ENCODE measurements at regions not wholly inside any gene's neighbourhood (a gene's known extent, or its start where the extent isn't known, plus 50 kb on each side); places are given as distances from the start of the nearest gene placed in this dataset.

DNA sequence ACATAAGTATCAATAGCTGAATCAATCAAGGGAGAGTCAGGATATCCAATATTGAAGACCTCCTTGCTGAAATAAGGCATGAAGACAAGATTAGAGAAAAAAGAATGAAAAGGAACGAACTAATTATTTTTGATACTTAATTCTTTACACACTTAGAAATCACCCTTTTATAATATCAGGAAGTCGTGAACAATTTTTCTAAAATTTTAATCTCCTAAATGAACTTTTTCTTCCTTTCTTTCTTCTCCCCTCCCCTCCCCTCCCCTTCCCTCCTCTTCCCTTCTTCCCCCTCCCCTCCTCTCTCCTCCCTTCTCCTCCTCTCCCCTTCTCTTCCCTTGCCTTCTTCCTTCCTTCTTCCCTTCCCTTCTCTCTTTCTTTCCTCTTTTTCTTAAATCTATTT lies 872.1 kb upstream of the PCDH10 start:
- TF ChIP-seq EP300 (IDR thresholded peaks at IDR 0.05; ENCODE audit: low read depth): no peak
- no peak for TF ChIP-seq POLR2A (IDR thresholded peaks at IDR 0.05)
- no peak for TF ChIP-seq POLR2AphosphoS5 (IDR thresholded peaks at IDR 0.05)
- no peak overlapping the region for H3K27ac ChIP-seq
- no peaks in the 10 kb centered on the region for H3K9me3 ChIP-seq
- no peak for DNase-seq
- no peaks in the 10 kb centered on the region for H3K36me3 ChIP-seq
- no peaks in the 10 kb centered on the region for H3K27me3 ChIP-seq
- no peak overlapping the region for H3K4me3 ChIP-seq
- intact Hi-C loops (cut with DNase I; ENCODE audit: low total_unique reads) (no loop called here), in situ Hi-C loops (cut with MboI; ENCODE audit: low pct_ligation_motif_present in 1 of 4, low pct_unique_long_range_greater_than_20kb in 1 of 4, low sequenced_read_pairs in 3 of 4) (no loop called here)
- no peaks in the 10 kb centered on the region for H3K4me1 ChIP-seq
- 79 to 83% methylated on average over 2 of the region's 2 CpGs for WGBS, 2 donors (ENCODE audit: low coverage in 1 of 2)

DNA sequence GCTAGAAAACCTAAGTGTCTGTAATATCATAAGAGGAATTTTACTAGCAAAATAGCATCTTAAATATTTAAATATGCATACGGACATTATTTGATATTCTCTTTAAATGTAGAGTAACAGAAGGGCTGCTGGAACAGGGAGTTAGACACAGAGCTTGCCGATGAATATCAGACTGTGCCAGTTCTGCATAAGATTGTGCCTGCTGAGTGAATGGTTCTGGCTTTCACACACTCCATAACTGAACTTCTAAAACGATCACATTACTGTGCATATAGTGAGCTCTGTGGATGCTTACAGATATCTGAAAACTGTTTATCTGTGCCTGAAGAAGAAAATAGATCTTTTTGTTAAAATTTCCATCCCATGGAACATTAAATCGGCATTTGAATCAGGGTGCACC lies 867.4 kb upstream of the PCDH10 start:
- Histone ChIP-seq H3K9me3 (peaks cover 0 to 4% of the 10 kb centered on the region in 2 donors), H3K27me3 (no peaks in the 10 kb centered on the region), H3K4me1 (no peaks in the 10 kb centered on the region), H3K36me3 (no peaks in the 10 kb centered on the region), H3K4me3 (no peak overlapping the region), H3K27ac (no peak overlapping the region)
- WGBS, 2 donors (ENCODE audit: low coverage in 1 of 2): 76 to 83% methylated on average over 4 of the region's 4 CpGs
- in situ Hi-C loops (cut with MboI; ENCODE audit: low pct_ligation_motif_present in 1 of 4, low pct_unique_long_range_greater_than_20kb in 1 of 4, low sequenced_read_pairs in 3 of 4) (no loop called here), intact Hi-C loops (cut with DNase I; ENCODE audit: low total_unique reads) (no loop called here)
- no peak for DNase-seq
- TF ChIP-seq POLR2AphosphoS5 (IDR thresholded peaks at IDR 0.05): no peak
- TF ChIP-seq, protein P1, sequence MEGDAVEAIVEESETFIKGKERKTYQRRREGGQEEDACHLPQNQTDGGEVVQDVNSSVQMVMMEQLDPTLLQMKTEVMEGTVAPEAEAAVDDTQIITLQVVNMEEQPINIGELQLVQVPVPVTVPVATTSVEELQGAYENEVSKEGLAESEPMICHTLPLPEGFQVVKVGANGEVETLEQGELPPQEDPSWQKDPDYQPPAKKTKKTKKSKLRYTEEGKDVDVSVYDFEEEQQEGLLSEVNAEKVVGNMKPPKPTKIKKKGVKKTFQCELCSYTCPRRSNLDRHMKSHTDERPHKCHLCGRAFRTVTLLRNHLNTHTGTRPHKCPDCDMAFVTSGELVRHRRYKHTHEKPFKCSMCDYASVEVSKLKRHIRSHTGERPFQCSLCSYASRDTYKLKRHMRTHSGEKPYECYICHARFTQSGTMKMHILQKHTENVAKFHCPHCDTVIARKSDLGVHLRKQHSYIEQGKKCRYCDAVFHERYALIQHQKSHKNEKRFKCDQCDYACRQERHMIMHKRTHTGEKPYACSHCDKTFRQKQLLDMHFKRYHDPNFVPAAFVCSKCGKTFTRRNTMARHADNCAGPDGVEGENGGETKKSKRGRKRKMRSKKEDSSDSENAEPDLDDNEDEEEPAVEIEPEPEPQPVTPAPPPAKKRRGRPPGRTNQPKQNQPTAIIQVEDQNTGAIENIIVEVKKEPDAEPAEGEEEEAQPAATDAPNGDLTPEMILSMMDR (IDR thresholded peaks at IDR 0.05): no peak
- TF ChIP-seq POLR2A (IDR thresholded peaks at IDR 0.05): no peak
- no peak for TF ChIP-seq EP300 (IDR thresholded peaks at IDR 0.05; ENCODE audit: low read depth)

DNA sequence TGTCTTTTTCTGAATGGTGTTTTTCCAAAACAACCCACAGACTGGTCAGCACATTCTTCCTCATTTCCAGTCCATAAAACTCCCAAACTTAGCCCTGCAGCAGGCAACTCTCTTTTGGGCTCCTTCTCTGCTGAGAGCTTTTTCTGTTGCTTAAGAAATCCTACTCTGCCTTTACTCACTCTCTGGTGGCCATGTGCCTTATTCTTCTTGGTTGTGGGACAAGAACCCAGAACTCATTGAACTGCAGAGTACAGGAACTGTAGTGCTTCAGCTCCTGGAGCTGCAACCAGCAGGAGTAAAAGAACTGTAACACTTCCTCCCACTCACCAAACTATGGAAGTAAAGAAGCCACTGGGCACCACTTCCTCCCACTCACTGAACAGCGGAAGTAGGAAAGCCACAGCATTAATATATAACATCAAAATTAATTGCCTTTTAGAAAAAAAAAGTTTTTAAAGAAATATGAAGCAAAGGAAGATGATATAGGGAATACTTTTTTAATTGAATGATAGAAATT lies 864.1 kb upstream of the PCDH10 start:
- intact Hi-C loops (cut with DNase I; ENCODE audit: low total_unique reads) (no loop called here), in situ Hi-C loops (cut with MboI; ENCODE audit: low pct_ligation_motif_present in 1 of 4, low pct_unique_long_range_greater_than_20kb in 1 of 4, low sequenced_read_pairs in 3 of 4) (no loop called here)
- WGBS, 2 donors (ENCODE audit: low coverage in 1 of 2): 87 to 100% methylated on average over 1 of the region's 1 CpG
- DNase-seq: no peak
- Histone ChIP-seq H3K27me3 (no peaks in the 10 kb centered on the region), H3K4me3 (no peak overlapping the region), H3K27ac (no peak overlapping the region), H3K4me1 (no peaks in the 10 kb centered on the region), H3K36me3 (no peaks in the 10 kb centered on the region), H3K9me3 (peaks cover 0 to 4% of the 10 kb centered on the region in 2 donors)
- TF ChIP-seq POLR2AphosphoS5 (IDR thresholded peaks at IDR 0.05) (no peak), POLR2A (IDR thresholded peaks at IDR 0.05) (no peak), EP300 (IDR thresholded peaks at IDR 0.05; ENCODE audit: low read depth) (no peak)
- TF ChIP-seq, protein P1 (IDR thresholded peaks at IDR 0.05): no peak

GRCh38 chr4:132297346-132297745 lies 851.7 kb upstream of the PCDH10 start:
- Histone ChIP-seq H3K27ac (no peak overlapping the region), H3K4me3 (no peak overlapping the region), H3K27me3 (no peaks in the 10 kb centered on the region), H3K36me3 (no peaks in the 10 kb centered on the region), H3K9me3 (no peaks in the 10 kb centered on the region), H3K4me1 (no peaks in the 10 kb centered on the region)
- TF ChIP-seq EP300 (IDR thresholded peaks at IDR 0.05; ENCODE audit: low read depth) (no peak), POLR2AphosphoS5 (IDR thresholded peaks at IDR 0.05) (no peak), POLR2A (IDR thresholded peaks at IDR 0.05) (no peak)
- TF ChIP-seq, protein P1 (IDR thresholded peaks at IDR 0.05): no peak
- intact Hi-C loops (cut with DNase I; ENCODE audit: low total_unique reads) (no loop called here), in situ Hi-C loops (cut with MboI; ENCODE audit: low pct_ligation_motif_present in 1 of 4, low pct_unique_long_range_greater_than_20kb in 1 of 4, low sequenced_read_pairs in 3 of 4) (no loop called here)
- no peak for DNase-seq
- WGBS, 2 donors (ENCODE audit: low coverage in 1 of 2): 13 to 27% methylated on average over 1 of the region's 1 CpG

DNA sequence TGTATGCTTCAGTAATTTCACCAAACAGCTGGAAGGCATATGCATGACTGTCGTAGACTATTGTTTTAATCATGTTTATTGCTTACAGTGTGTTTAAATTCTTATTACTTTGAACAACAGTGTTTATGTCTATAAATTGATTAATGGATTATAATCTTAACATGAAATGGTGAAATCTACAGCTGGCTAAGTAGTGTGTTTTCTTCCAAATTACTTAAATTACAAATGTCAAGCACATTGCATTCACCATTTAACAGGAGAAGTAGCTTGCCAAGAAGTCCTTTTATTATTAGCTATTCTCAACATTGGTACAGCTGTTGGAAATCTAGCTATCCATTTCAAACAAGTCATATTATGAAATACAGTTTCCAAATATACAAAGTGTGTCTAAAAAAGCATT lies 849.3 kb upstream of the PCDH10 start:
- no peaks in the 10 kb centered on the region for H3K9me3 ChIP-seq
- H3K27me3 ChIP-seq: no peaks in the 10 kb centered on the region
- in situ Hi-C loops (cut with MboI; ENCODE audit: low pct_ligation_motif_present in 1 of 4, low pct_unique_long_range_greater_than_20kb in 1 of 4, low sequenced_read_pairs in 3 of 4): no loop called here
- no peak overlapping the region for H3K4me3 ChIP-seq
- no peaks in the 10 kb centered on the region for H3K36me3 ChIP-seq
- TF ChIP-seq POLR2AphosphoS5 (IDR thresholded peaks at IDR 0.05): no peak
- H3K27ac ChIP-seq: no peak overlapping the region
- WGBS, 2 donors (ENCODE audit: low coverage in 1 of 2): 33 to 50% methylated on average over 1 of the region's 1 CpG
- intact Hi-C loops (cut with DNase I; ENCODE audit: low total_unique reads): no loop called here
- no peaks in the 10 kb centered on the region for H3K4me1 ChIP-seq
- no peak for DNase-seq
